ENCODE measurements at regions not wholly inside any gene's neighbourhood (a gene's known extent, or its start where the extent isn't known, plus 50 kb on each side); places are given as distances from the start of the nearest gene placed in this dataset.
"Not testable (repeated sequence)": the region's sequence is repeated elsewhere in the genome, so short reads cannot be mapped to it uniquely, and the experiment has no call there.

GRCh38 chr5:125251703-125252102, 505.3 kb upstream of the ZNF608 start:
- no peak for DNase-seq (ENCODE audit: low spot score)

- not testable (repeated sequence) for DNase-seq (ENCODE audit: low spot score)
Measured at GRCh38 chr5:125253634-125254033, 507.2 kb upstream of the ZNF608 start.

GRCh38 chr5:125254267-125254666, 507.8 kb upstream of the ZNF608 start:
- DNase-seq (ENCODE audit: low spot score) = no peak

- DNase-seq (ENCODE audit: low spot score) = no peak
Measured at GRCh38 chr5:125256296-125256695, 509.9 kb upstream of the ZNF608 start.

GRCh38 chr5:125257057-125257972, 510.9 kb upstream of the ZNF608 start:
- no peak for DNase-seq (ENCODE audit: low spot score)

GRCh38 chr5:125257997-125258396, 511.6 kb upstream of the ZNF608 start:
- DNase-seq (ENCODE audit: low spot score) = no peak

- no peak for DNase-seq (ENCODE audit: low spot score)
Measured at GRCh38 chr5:125258615-125259014, 512.2 kb upstream of the ZNF608 start.

GRCh38 chr5:125261505-125262250, 515.2 kb upstream of the ZNF608 start:
- no peak for DNase-seq (ENCODE audit: low spot score)

- no peak for DNase-seq (ENCODE audit: low spot score)
Measured at GRCh38 chr5:125262782-125263181, 516.3 kb upstream of the ZNF608 start.

GRCh38 chr5:125263356-125263755, 516.9 kb upstream of the ZNF608 start:
- no peak for DNase-seq (ENCODE audit: low spot score)

- no peak for DNase-seq (ENCODE audit: low spot score)
Measured at GRCh38 chr5:125266106-125266505, 519.7 kb upstream of the ZNF608 start.

GRCh38 chr5:125267636-125268248, 521.3 kb upstream of the ZNF608 start:
- DNase-seq (ENCODE audit: low spot score) = no peak

GRCh38 chr5:125269926-125270325, 523.5 kb upstream of the ZNF608 start:
- no peak for DNase-seq (ENCODE audit: low spot score)

GRCh38 chr5:125272357-125272756, 525.9 kb upstream of the ZNF608 start:
- no peak for DNase-seq (ENCODE audit: low spot score)

- peak; percentile 35 for DNase-seq (ENCODE audit: low spot score)
Measured at GRCh38 chr5:125274211-125274610, 527.8 kb upstream of the ZNF608 start.

GRCh38 chr5:125274938-125275724, 528.7 kb upstream of the ZNF608 start:
- DNase-seq (ENCODE audit: low spot score) = peak; percentile 35

- DNase-seq (ENCODE audit: low spot score) = no peak
Measured at GRCh38 chr5:125275725-125276090, 529.3 kb upstream of the ZNF608 start.

GRCh38 chr5:125276096-125276495, 529.7 kb upstream of the ZNF608 start:
- no peak for DNase-seq (ENCODE audit: low spot score)

- DNase-seq (ENCODE audit: low spot score) = peak; percentile 97
Measured at GRCh38 chr5:125277494-125278154, 531.2 kb upstream of the ZNF608 start.

- DNase-seq (ENCODE audit: low spot score) = no peak
Measured at GRCh38 chr5:125278711-125279110, 532.3 kb upstream of the ZNF608 start.

GRCh38 chr5:125281667-125282066, 535.2 kb upstream of the ZNF608 start:
- no peak for DNase-seq (ENCODE audit: low spot score)
